HS-27A (cell line): ENCODE measurements at regions not wholly inside any gene's neighbourhood (a gene's known extent, or its start where the extent isn't known, plus 50 kb on each side); places are given as distances from the start of the nearest gene placed in this dataset.
"Not testable (repeated sequence)": the region's sequence is repeated elsewhere in the genome, so short reads cannot be mapped to it uniquely, and the experiment has no call there.

Experiments
- DNase-seq: peaks from one replicate; pipeline ENCODE4 v3.0.0-alpha.2; 2012; ENCODE audit warnings: low read depth, missing footprints

DNA sequence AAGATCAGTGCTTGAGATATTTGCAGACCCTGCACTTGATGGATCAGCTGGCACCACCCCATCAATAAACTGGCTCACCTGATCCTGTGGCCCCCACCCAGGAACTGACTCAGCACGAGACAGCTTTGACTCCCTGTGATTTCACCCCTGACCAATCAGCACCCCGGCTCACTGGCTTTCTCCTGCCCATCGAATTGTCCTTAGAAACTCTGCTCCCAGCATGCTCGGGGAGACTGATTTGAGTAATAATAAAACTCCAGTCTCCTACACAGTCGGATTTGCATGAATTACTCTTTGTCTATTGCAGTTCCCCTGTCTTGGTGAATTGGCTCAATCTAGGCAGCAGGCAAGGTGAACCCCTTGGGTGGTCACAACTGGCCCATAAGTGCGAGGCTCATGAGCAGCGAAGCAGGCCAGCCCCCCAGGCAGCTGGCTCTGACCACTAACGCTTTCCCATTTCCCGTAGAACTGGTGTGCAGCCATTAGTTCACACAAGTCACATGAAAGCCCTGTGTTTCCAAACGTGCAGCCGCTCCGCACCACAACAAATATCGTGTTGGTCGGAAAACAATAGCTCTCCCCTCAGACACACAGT, 79.6 kb downstream of the RSPH3 start:
- DNase-seq: no peak

DNA sequence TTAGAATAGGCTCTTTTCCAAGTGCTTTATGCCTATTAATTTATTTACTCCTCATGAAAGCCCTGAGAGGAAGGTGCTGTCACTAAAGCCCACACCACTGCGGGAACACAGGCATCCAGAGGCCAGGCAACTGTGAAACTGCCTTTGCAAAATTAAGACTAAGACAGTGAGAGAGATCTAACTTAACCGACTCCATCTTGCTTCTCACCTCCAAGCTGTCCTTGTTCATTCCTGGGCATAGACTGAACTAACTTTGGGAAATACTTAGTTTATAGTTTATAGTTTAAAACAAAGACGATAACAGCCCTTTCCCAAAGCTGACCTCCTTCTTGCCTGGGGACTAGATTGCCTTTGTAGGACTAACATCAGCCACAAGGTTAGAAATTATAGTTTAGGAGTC, 80.1 kb downstream of the RSPH3 start:
- no peak for DNase-seq

DNA sequence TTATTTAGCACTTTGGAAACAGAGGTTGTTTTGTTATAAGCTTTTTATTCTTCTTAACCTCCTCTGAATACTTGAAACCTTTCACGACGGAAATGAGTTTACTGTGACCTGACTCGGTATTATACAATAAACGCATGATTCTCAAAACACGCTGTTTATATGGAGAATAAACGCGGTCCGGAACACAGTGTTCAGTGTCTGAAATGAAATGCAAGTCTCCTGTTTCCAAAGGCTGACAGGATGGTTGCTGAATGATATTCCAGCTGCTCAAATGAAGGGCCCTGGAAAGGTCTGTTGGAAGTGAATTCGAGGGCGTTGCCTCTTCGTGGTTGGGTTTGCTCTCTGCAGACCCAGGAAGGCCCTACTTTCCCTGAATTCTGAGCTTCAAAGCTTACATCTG, 83.4 kb downstream of the RSPH3 start:
- no peak for DNase-seq

GRCh38 chr6:158914923-158915322, 85.1 kb downstream of the RSPH3 start:
- DNase-seq: no peak

- no peak for DNase-seq
These were observed 86.4 kb downstream of the RSPH3 start for GRCh38 chr6:158913580-158913979.

- no peak for DNase-seq
These were observed 87.3 kb downstream of the RSPH3 start for GRCh38 chr6:158912655-158913054.

GRCh38 chr6:158911746-158912480, 88.1 kb downstream of the RSPH3 start:
- DNase-seq: no peak

- no peak for DNase-seq
These were observed 89.2 kb downstream of the RSPH3 start for GRCh38 chr6:158910484-158911440.

GRCh38 chr6:158909938-158910337, 90.1 kb downstream of the RSPH3 start:
- DNase-seq: no peak

GRCh38 chr6:158908606-158909005, 89.4 kb upstream of the EZR start:
- no peak for DNase-seq

GRCh38 chr6:158907931-158908330, 88.8 kb upstream of the EZR start:
- DNase-seq: no peak

DNA sequence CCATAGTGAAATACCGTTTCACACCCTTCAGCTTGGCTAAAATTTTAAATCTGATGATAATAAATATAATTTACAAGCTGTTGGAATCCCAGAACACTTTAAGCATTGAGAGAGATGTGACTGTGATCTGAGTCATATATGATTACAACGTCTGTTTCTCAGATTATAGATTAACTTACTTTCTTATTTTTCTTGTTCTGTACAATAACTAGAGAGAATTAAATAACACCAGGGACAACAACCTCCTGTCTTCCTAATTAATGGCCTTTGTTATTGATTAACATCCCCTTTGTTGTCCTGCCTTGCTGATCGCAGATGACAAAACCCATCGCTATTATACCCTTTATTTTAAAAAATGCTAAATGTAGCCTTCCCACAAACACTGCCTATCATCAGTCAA, 87.8 kb upstream of the EZR start:
- no peak for DNase-seq

GRCh38 chr6:158905277-158905676, 86.1 kb upstream of the EZR start:
- DNase-seq: no peak

DNA sequence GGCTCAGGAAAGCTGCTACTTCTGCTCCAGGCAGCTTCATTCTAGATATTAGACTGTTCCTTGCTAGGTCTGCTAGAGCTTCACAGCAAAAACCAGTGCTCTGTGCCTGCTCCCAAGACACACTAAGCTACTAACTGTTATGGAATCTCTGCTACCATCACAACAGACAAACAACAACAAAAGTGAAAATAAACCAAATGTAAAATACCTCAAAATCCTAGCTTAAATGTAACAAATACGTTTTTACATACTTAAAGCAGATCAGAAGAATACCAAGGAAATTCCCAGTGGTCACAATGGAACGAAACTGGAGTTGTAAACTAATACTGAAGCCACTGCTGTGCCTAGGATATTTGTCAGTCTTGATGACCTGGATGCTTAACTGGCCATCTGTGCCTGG, 84.6 kb upstream of the EZR start:
- DNase-seq: no peak

DNA sequence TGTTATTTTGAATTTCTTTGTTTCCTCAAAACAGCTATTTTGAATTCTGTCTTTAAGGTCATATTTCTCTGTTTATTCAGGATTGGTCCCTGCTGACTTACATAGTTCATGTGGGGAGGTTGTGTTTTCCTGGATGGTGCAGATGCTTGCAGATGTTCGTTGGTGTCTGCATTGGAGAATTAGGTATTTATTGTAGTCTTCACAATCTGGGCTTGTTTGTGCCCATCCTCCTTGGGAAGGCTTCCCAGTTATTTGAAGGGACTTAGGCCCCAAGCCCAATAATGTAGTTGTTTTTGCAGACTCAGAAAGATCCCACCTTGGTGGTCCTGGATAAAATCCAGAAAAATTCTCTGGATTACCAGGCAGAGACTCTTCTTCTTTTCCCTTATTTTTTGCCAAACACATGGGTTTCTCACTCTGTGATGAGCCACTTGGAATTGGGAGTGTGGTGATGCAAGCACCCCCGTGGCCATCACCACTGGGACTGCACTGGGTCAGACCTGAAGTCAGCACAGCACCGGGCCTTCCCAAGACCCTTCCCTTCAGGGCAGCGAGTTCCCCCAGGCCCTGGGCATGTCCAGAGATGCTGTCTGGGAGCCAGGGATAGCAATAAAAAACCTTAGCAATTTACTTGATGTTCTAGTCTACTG, 81.6 kb upstream of the EZR start:
- no peak for DNase-seq

DNA sequence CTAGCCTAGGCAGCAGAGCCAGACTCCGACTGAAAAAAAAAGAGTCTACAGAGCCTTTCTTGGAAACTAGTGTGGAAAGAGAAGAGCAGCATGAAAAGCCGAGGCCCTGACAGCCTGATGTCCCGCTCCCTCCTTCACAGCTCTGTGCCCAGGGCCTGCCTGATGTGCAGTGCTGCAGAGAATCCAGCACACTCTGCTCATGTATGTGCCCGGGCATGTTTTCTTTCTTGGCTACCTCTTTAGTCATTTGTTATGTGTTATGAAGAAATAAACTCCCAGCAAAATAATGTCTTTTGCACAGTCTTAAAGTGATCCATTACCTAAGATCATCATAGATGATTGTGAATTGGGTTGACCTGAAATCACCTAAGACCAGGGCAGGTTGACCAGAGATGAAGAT, 78.1 kb upstream of the EZR start:
- DNase-seq: no peak

GRCh38 chr6:158895661-158896060, 76.5 kb upstream of the EZR start:
- DNase-seq: no peak

DNA sequence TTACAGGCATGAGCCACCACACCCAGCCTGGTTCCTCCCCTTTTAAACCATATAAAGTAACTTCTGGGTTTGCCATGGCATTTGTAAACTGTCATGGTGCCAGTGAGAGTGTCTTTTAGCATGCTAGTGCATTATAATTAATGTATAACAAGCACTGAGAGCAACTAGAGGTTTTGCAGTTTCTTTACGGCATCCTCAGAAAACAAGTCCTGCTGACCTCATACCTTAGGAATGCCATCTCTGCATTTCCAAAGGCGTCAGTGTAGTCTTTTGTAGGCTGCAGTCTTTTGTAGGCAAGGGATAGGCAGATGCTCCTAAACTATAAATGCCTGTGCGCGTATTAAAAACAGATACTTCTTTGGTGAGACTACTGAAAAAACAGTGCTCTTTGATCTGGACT, 75.0 kb upstream of the EZR start:
- peak; percentile 85 for DNase-seq

- no peak for DNase-seq
These were observed 73.1 kb upstream of the EZR start for GRCh38 chr6:158892266-158892665.

- DNase-seq: not testable (repeated sequence)
These were observed 72.4 kb upstream of the EZR start for GRCh38 chr6:158891560-158891959.

- peak; percentile 45 for DNase-seq
These were observed 69.0 kb upstream of the EZR start for GRCh38 chr6:158888171-158888570.

- DNase-seq: not testable (repeated sequence)
These were observed 67.3 kb upstream of the EZR start for GRCh38 chr6:158886346-158886977.
